Kidney (tissue), 13 donors: ENCODE measurements at regions not wholly inside any gene's neighbourhood (a gene's known extent, or its start where the extent isn't known, plus 50 kb on each side); places are given as distances from the start of the nearest gene placed in this dataset.

ENCODE experiments used
- DNase-seq, 5 donors: peaks; one replicate each; pipeline ENCODE4 v3.0.0-alpha.2; 2013 to 2020
- FAIRE-seq: peaks from 2 replicates; lab custom pipeline; 2012; peaks lifted over from hg19 to GRCh38; lab: Jason Lieb, UNC
- H3K27ac ChIP-seq, 2 donors: one replicate each; pipeline ENCODE4 v1.7.0; 2013; ENCODE audit warnings: low read depth in 2 of 2, low read length in 2 of 2, inconsistent platforms in 1 of 2
- H3K27me3 ChIP-seq: one replicate; pipeline ENCODE4 v1.7.1; 2013; ENCODE audit warnings: low read length, inconsistent platforms; ENCODE audit not compliant: control insufficient read depth, insufficient read depth
- H3K36me3 ChIP-seq, 3 donors: one replicate each; pipeline versions ENCODE4 v1.7.0 to v1.7.1; 2013; ENCODE audit warnings: low read length in 3 of 3, control low read depth in 1 of 3, inconsistent platforms in 1 of 3; ENCODE audit not compliant: insufficient read depth in 3 of 3, control insufficient read depth in 2 of 3
- H3K4me1 ChIP-seq, 3 donors: one replicate each; pipeline versions ENCODE4 v1.7.0 to v1.7.1; 2013; ENCODE audit warnings: low read length in 3 of 3, inconsistent platforms in 1 of 3, low read depth in 1 of 3; ENCODE audit not compliant: control insufficient read depth in 2 of 3, insufficient read depth in 2 of 3
- H3K4me3 ChIP-seq, 3 donors: one replicate each; pipeline versions ENCODE4 v1.7.0 to v1.8.1; 2013; ENCODE audit warnings: low read length in 3 of 3, control low read depth in 1 of 3, inconsistent platforms in 1 of 3
- H3K9ac ChIP-seq, 3 donors: one replicate each; pipeline versions ENCODE4 v1.7.0 to v1.7.1; 2013; ENCODE audit warnings: low read length in 3 of 3, control low read depth in 1 of 3, inconsistent platforms in 1 of 3
- H3K9me3 ChIP-seq, 3 donors: one replicate each; pipeline versions ENCODE4 v1.7.0 to v1.7.1; 2013; ENCODE audit warnings: low read length in 3 of 3, control low read depth in 1 of 3, inconsistent platforms in 1 of 3; ENCODE audit not compliant: control insufficient read depth in 2 of 3, insufficient read depth in 1 of 3
- CTCF ChIP-seq: IDR thresholded peaks from 3 replicates; pipeline ENCODE4 v1.5.1; 2012; ENCODE audit warnings: mild to moderate bottlenecking, moderate library complexity, borderline replicate concordance; ENCODE audit not compliant: insufficient read depth; ENCODE audit errors: extremely low read depth
- intact Hi-C: fragments of 100-400 bp; cut with DNase I; formaldehyde crosslinking; loops from one replicate; pipeline ENCODE4 v1.11.1; 2022
- donor health status: control.
- donor health status: control.
- donor health status: control.
- donor health status: control.
- donor health status: control.
- donor health status: DM: yes; HTN: yes; CAD: no.
- donor health status: Normal renal cell carcinoma (clear cell type).

GRCh38 chr6:93163146-93163545, 256.2 kb downstream of the EPHA7 start:
- no peak for FAIRE-seq
- Histone ChIP-seq H3K36me3 (no peaks in the 10 kb centered on the region), H3K4me1 (no peaks in the 10 kb centered on the region), H3K4me3 (no peak overlapping the region), H3K27ac (no peak overlapping the region), H3K9me3 (no peaks in the 10 kb centered on the region), H3K9ac (no peak overlapping the region), H3K27me3 (no peaks in the 10 kb centered on the region)
- intact Hi-C loops, result no loop called here
- TF ChIP-seq CTCF, result no peak
- no peak for DNase-seq

DNA sequence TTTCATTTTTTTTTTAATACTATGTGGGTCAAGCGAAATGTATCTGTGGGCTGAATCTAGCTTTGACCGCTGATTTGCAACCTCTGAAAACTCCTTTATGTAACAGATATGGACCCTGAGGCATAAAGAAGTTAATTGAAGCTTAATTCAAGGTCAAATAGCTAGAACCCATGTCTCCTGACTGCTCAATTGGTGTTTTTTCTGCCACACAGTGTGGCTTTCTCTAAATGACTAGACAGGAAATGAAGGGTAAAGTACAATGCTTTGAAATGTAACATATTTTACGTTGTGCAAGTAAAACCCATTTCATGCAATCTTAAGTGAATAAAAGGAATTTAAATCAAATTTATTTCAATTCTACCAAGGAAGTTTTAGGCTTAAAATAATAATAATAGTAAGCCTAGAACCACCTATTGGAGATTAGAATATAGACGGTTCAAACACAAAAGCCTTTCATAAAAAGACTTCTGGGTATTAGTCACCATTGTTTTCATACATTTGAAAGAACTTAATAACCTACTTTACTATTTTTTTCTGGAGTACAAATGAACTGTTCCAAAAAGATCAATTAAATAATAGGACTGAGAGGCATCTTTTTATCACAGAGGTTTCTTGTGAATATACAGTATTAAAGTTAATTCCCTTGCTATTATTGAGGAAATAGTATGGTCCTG, 279.8 kb downstream of the EPHA7 start:
- no peak for TF ChIP-seq CTCF

DNA sequence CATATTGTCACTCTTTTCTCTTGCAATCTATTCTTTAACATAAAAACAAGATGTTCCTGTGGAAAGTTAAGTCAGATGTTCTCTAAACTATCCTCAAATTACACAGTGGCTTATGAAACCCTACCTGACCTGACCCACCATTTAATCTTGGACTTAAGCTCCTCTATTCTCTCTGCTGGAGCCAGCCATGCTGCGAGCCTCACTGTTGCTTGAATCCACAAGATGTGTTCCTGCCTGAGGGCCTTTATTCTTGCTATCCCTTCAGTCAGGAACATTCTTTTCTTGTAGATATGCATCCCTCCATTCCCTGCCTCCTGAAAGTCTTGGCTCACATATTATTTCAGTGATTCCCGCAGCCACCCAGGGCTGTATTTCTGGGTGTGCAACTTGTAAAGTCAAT, 283.2 kb downstream of the EPHA7 start:
- intact Hi-C loops, result no loop called here

More for the DNA sequence above, 279.8 kb downstream of the EPHA7 start:
- Histone ChIP-seq H3K27ac (no peak overlapping the region), H3K4me3 (no peak overlapping the region), H3K9me3 (no peaks in the 10 kb centered on the region), H3K4me1 (no peaks in the 10 kb centered on the region), H3K36me3 (no peaks in the 10 kb centered on the region), H3K27me3 (no peaks in the 10 kb centered on the region), H3K9ac (no peak overlapping the region)
- intact Hi-C loops, result no loop called here
- DNase-seq (peak in 1 of 5 donors; percentile 2), FAIRE-seq (no peak)

More for the DNA sequence above, 283.2 kb downstream of the EPHA7 start:
- no peaks in the 10 kb centered on the region for H3K4me1 ChIP-seq
- H3K9ac ChIP-seq, result no peak overlapping the region
- no peaks in the 10 kb centered on the region for H3K9me3 ChIP-seq
- DNase-seq (peak in 1 of 5 donors; percentile 18), FAIRE-seq (no peak)
- H3K27ac ChIP-seq, result no peak overlapping the region
- no peaks in the 10 kb centered on the region for H3K36me3 ChIP-seq
- H3K4me3 ChIP-seq, result no peak overlapping the region
- H3K27me3 ChIP-seq, result no peaks in the 10 kb centered on the region
- TF ChIP-seq CTCF, result no peak
